Cardiac fibroblast (primary cell): ENCODE measurements at regions not wholly inside any gene's neighbourhood (a gene's known extent, or its start where the extent isn't known, plus 50 kb on each side); places are given as distances from the start of the nearest gene placed in this dataset.

Experiments
- DNase-seq, 2 donors: peaks; one replicate each; pipeline versions ENCODE4 v3.0.0 to v3.0.0-alpha.2; 2010; ENCODE audit warnings: low read depth in 2 of 2
- H3K4me3 ChIP-seq, 2 donors: replicated peaks in 1 of 2; 1 replicate in 1 of 2; 2 replicates in 1 of 2; pipeline ENCODE4 v1.5.1; 2011; ENCODE audit warnings: low read depth in 2 of 2, low read length in 2 of 2, mild to moderate bottlenecking in 2 of 2, moderate library complexity in 1 of 2
- CTCF ChIP-seq: IDR thresholded peaks from one replicate; pipeline ENCODE4 v1.5.1; 2011; ENCODE audit warnings: low read depth, mild to moderate bottlenecking, low read length, inconsistent platforms

DNA sequence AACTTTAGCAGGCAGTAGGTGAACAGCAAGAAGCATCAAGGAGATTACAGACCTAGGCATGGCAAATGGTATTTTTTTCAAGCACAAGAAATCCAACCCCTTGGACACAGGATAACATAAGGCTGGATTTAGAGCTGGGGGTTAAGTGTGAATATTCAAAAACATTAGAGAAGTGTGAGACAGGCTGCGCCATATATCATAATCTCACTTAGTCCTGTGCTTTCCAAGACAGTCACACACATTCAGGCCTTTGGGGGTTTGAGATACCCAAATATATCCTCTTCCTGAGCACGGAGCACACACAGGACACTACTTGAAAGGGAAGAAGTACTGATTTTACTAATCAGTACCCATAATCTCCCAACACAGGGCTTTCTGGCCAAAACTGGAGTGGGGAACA lies 83.0 kb upstream of the CLDN18 start:
- no peak for TF ChIP-seq CTCF

DNA sequence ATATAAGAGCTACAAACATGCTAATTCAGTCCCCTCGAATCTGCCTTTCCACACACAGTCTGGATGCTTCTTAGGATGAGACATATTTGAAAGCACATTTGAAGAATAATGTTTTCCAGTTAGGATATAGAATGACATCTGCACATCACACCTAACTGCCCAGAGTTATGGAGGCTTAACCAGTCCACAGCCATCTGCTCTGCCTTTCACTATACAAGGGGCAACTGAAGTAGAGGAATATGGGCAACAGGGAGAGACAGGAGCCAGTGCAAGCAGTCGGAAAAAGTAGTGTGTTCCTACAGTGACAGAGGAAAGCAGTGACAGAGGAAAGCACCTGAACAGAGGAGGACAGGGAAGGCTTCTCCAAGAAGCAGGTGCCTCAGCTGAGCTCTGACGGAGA lies 79.0 kb upstream of the CLDN18 start:
- no peak overlapping the region for H3K4me3 ChIP-seq
- DNase-seq, result no peak
- no peak for TF ChIP-seq CTCF

More for the DNA sequence above, 83.0 kb upstream of the CLDN18 start:
- no peak overlapping the region for H3K4me3 ChIP-seq
- no peak for DNase-seq

DNA sequence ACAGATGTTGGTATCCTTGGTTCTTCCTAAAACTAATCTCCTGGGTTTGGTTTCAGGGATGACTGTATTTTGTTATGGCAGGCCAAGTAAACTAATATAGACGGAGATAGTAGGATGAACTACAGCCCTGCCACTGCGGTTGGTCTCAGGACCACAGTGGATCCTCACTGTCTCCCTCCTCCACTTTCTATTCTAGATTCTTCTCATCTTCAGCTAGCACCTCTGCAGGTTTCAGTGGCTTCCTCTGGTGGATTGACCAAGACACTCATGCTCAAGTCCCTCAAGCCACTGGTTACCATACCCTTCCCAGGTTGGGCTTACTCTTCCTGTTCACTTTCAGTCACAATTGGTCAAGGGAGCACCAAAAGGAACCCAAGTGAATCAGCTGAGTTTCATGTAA lies 71.1 kb upstream of the CLDN18 start:
- H3K4me3 ChIP-seq, result no peak overlapping the region
- TF ChIP-seq CTCF, result no peak
- DNase-seq, result no peak

GRCh38 chr3:137944593-137944992 lies 65.4 kb upstream of the CLDN18 start:
- no peak for TF ChIP-seq CTCF
- H3K4me3 ChIP-seq, result no peak overlapping the region
- DNase-seq, result no peak

- peak; percentile 80 for DNase-seq
- peak; percentile 65 for TF ChIP-seq CTCF
Observed at GRCh38 chr3:137946356-137946973, 63.5 kb upstream of the CLDN18 start.

DNA sequence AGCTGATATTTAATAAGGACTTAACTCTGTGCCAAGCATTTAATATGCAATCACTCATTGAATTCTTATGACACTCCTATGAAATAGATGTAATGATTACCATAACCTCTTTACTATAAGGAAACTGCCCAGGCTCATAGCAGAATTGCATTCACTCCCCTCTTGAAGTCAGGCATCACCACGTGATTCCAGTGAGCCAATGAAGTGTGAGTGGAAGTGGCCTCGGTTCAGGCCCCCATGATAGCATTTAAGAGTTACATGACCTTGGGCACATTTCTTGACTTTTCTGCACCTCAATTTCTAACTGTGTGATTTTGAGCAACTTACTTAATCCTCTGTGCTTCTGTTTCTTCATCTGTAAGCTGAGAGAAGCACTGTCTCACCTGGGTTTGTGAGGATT lies 62.8 kb upstream of the CLDN18 start:
- TF ChIP-seq CTCF, result no peak
- no peak overlapping the region for H3K4me3 ChIP-seq
- no peak for DNase-seq

More at GRCh38 chr3:137946356-137946973, 63.5 kb upstream of the CLDN18 start:
- no peak overlapping the region for H3K4me3 ChIP-seq

- no peak overlapping the region for H3K4me3 ChIP-seq
- no peak for TF ChIP-seq CTCF
- no peak for DNase-seq
Observed at GRCh38 chr3:137948400-137949072, 61.4 kb upstream of the CLDN18 start.
